Pancreas (tissue), 10 donors: ENCODE measurements at regions not wholly inside any gene's neighbourhood (a gene's known extent, or its start where the extent isn't known, plus 50 kb on each side); places are given as distances from the start of the nearest gene placed in this dataset.

Source experiments
- ATAC-seq, 4 donors: fragments of 200-7000 bp; cut with Tn5 transposase; one replicate each; pipeline versions ENCODE4 v1.8.0 to v1.9.1; 2020; ENCODE audit warnings: mild to moderate bottlenecking in 4 of 4, moderate library complexity in 4 of 4
- DNase-seq, 6 donors: peaks; one replicate each; pipeline ENCODE4 v3.0.0-alpha.2; 2020
- FAIRE-seq: peaks from 2 replicates; lab custom pipeline; 2012; peaks lifted over from hg19 to GRCh38; lab: Jason Lieb, UNC
- H3K27ac ChIP-seq, 4 donors: fragments of 200-600 bp; sonication (generic); 1 replicate in 3 of 4; 2 replicates in 1 of 4; pipeline versions ENCODE4 v1.5.0 to v1.8.0; 2020
- H3K27me3 ChIP-seq, 4 donors: fragments of 200-600 bp; one replicate each; pipeline ENCODE4 v1.8.0; 2021
- H3K36me3 ChIP-seq, 3 donors: fragments of 200-600 bp; sonication (generic) in 1 of 3; one replicate each; pipeline versions ENCODE4 v1.5.0 to v1.8.0; 2020 to 2021
- H3K4me1 ChIP-seq, 3 donors: fragments of 200-600 bp; one replicate each; pipeline ENCODE4 v1.8.0; 2021
- H3K4me3 ChIP-seq, 4 donors: fragments of 200-600 bp; sonication (generic) in 2 of 4; one replicate each; pipeline versions ENCODE4 v1.5.0 to v1.8.0; 2020 to 2021
- H3K9me3 ChIP-seq, 4 donors: fragments of 200-600 bp; one replicate each; pipeline ENCODE4 v1.8.0; 2021
- CTCF ChIP-seq, 4 donors: fragments of 200-600 bp; sonication (generic) in 3 of 4; IDR thresholded peaks; one replicate each; pipeline versions ENCODE4 v1.5.0 to v1.8.0; 2021; ENCODE audit warnings: antibody characterized with exemption in 4 of 4
- WGBS, 2 donors: extraction: QIAGEN DNeasy Blood & Tissue Kit; methylation state at CpG; one replicate each; pipeline ENCODE4 v1.1.7; 2013; 5-methylcytosine and 5-hydroxymethylcytosine counted together
- intact Hi-C, 3 donors: fragments of 100-400 bp; cut with DNase I; formaldehyde crosslinking; loops; one replicate each; pipeline versions ENCODE4 v1.11.1 to v1.14.2; 2022
- donor health status: healthy with polysubstance abuse.
- donor health status: DM: no; HTN: no; CAD: no; lungs with moderate emphysema.
- donor health status: DM: no; HTN: no; CAD: no.
- donor health status: control.
- donor health status: control.
- donor health status: Bipolar disorder and iron deficiency.
- donor health status: DM: yes; HTN: yes; CAD: no.
- donor health status: DM: no; HTN: no; CAD: no.
- donor health status: DM: no; HTN: no; CAD: no.
- donor health status: DM: yes; HTN: yes; CAD: no.

GRCh38 chr15:26084771-26085170, 221.6 kb upstream of the ATP10A start:
- no peak overlapping the region for H3K4me3 ChIP-seq
- intact Hi-C loops = no loop called here
- no peaks in the 10 kb centered on the region for H3K27me3 ChIP-seq
- TF ChIP-seq CTCF (IDR thresholded peaks at IDR 0.05) = no peak
- no peak overlapping the region for H3K27ac ChIP-seq
- WGBS, 2 donors = 85 to 86% methylated on average over 8 of the region's 8 CpGs
- FAIRE-seq (no peak), ATAC-seq (no peak), DNase-seq (no peak)
- no peaks in the 10 kb centered on the region for H3K36me3 ChIP-seq
- H3K4me1 ChIP-seq = peaks cover 0 to 6% (median 0%) of the 10 kb centered on the region in 3 donors
- no peaks in the 10 kb centered on the region for H3K9me3 ChIP-seq

GRCh38 chr15:26083896-26084295, 220.8 kb upstream of the ATP10A start:
- TF ChIP-seq CTCF (IDR thresholded peaks at IDR 0.05) = no peak
- Histone ChIP-seq H3K36me3 (no peaks in the 10 kb centered on the region), H3K4me1 (peaks cover 0 to 6% (median 0%) of the 10 kb centered on the region in 3 donors), H3K9me3 (no peaks in the 10 kb centered on the region), H3K27me3 (no peaks in the 10 kb centered on the region), H3K27ac (no peak overlapping the region), H3K4me3 (no peak overlapping the region)
- WGBS, 2 donors = 26 to 29% methylated on average over 2 of the region's 2 CpGs
- DNase-seq (no peak), FAIRE-seq (no peak), ATAC-seq (no peak)
- intact Hi-C loops = no loop called here

- no peak for TF ChIP-seq CTCF (IDR thresholded peaks at IDR 0.05)
- H3K4me1 ChIP-seq = peaks cover 0 to 6% (median 0%) of the 10 kb centered on the region in 3 donors
- intact Hi-C loops = no loop called here
- WGBS, 2 donors = 32 to 39% methylated on average over 4 of the region's 4 CpGs
- FAIRE-seq (no peak), DNase-seq (no peak), ATAC-seq (no peak)
- peak overlapping the region in 1 of 4 donors; percentile 80 for H3K4me3 ChIP-seq
- H3K27ac ChIP-seq = peak overlapping the region in 2 of 4 donors; percentile 94 to 97
- H3K27me3 ChIP-seq = no peaks in the 10 kb centered on the region
- H3K36me3 ChIP-seq = no peaks in the 10 kb centered on the region
- no peaks in the 10 kb centered on the region for H3K9me3 ChIP-seq
These were observed 220.3 kb upstream of the ATP10A start for GRCh38 chr15:26083457-26083856.

- no peaks in the 10 kb centered on the region for H3K9me3 ChIP-seq
- peak; percentile 97 to 99 (median 98) for ATAC-seq
- peak overlapping the region; percentile 33 to 80 (median 64) for H3K4me3 ChIP-seq
- TF ChIP-seq CTCF (IDR thresholded peaks at IDR 0.05) = no peak
- 0 to 1% methylated on average over 48 of the region's 48 CpGs for WGBS, 2 donors
- DNase-seq = peak; percentile 97 to 100 (median 98)
- H3K36me3 ChIP-seq = no peaks in the 10 kb centered on the region
- peak; percentile 88 for FAIRE-seq
- H3K4me1 ChIP-seq = peaks cover 0 to 6% (median 0%) of the 10 kb centered on the region in 3 donors
- no peaks in the 10 kb centered on the region for H3K27me3 ChIP-seq
- intact Hi-C loops = no loop called here
- peak overlapping the region; percentile 76 to 97 (median 94) for H3K27ac ChIP-seq
These were observed 219.3 kb upstream of the ATP10A start for GRCh38 chr15:26082221-26083109.

- no peak overlapping the region for H3K4me3 ChIP-seq
- H3K4me1 ChIP-seq = peaks cover 0 to 6% (median 0%) of the 10 kb centered on the region in 3 donors
- H3K36me3 ChIP-seq = no peaks in the 10 kb centered on the region
- peak in 1 of 6 donors; percentile 2 for DNase-seq
- no peaks in the 10 kb centered on the region for H3K9me3 ChIP-seq
- no peak for FAIRE-seq
- 17 to 21% methylated on average over 10 of the region's 10 CpGs for WGBS, 2 donors
- intact Hi-C loops = no loop called here
- H3K27me3 ChIP-seq = no peaks in the 10 kb centered on the region
- no peak for ATAC-seq
- peak overlapping the region in 2 of 4 donors; percentile 20 to 94 for H3K27ac ChIP-seq
- TF ChIP-seq CTCF (IDR thresholded peaks at IDR 0.05) = no peak
These were observed 218.7 kb upstream of the ATP10A start for GRCh38 chr15:26081758-26082220.
